Urothelium cell line (cell line): ENCODE measurements at regions not wholly inside any gene's neighbourhood (a gene's known extent, or its start where the extent isn't known, plus 50 kb on each side); places are given as distances from the start of the nearest gene placed in this dataset.
"Not testable (repeated sequence)": the region's sequence is repeated elsewhere in the genome, so short reads cannot be mapped to it uniquely, and the experiment has no call there.

Experiments used
- DNase-seq: peaks from one replicate; pipeline ENCODE4 v3.0.0; 2011; ENCODE audit warnings: low spot score, mixed read lengths
- FAIRE-seq: peaks from 2 replicates; lab custom pipeline; 2011; peaks lifted over from hg19 to GRCh38; lab: Jason Lieb, UNC

GRCh38 chr4:17020901-17021300 is 122.5 kb upstream of the LDB2 start:
- DNase-seq (no peak), FAIRE-seq (no peak)

GRCh38 chr4:17020451-17020850 is 122.0 kb upstream of the LDB2 start:
- FAIRE-seq (no peak), DNase-seq (no peak)

- not testable (repeated sequence) for FAIRE-seq, DNase-seq
Measured at GRCh38 chr4:17018621-17019020, 120.2 kb upstream of the LDB2 start.

- no peak for FAIRE-seq
- no peak for DNase-seq
Measured at GRCh38 chr4:17018013-17018412, 119.6 kb upstream of the LDB2 start.

GRCh38 chr4:17013382-17014006 is 115.0 kb upstream of the LDB2 start:
- no peak for FAIRE-seq
- DNase-seq, result no peak

- no peak for FAIRE-seq
- no peak for DNase-seq
Measured at GRCh38 chr4:17012451-17012850, 114.0 kb upstream of the LDB2 start.

- DNase-seq, result no peak
- FAIRE-seq, result no peak
Measured at GRCh38 chr4:17010426-17011087, 112.1 kb upstream of the LDB2 start.

GRCh38 chr4:17009871-17010367 is 111.5 kb upstream of the LDB2 start:
- DNase-seq, result no peak
- FAIRE-seq, result no peak

GRCh38 chr4:17008834-17009345 is 110.4 kb upstream of the LDB2 start:
- DNase-seq, result no peak
- FAIRE-seq, result no peak

- DNase-seq, FAIRE-seq: not testable (repeated sequence)
Measured at GRCh38 chr4:17003606-17004392, 105.4 kb upstream of the LDB2 start.

- FAIRE-seq (no peak), DNase-seq (no peak)
Measured at GRCh38 chr4:16995451-16995850, 97.0 kb upstream of the LDB2 start.

- FAIRE-seq, result no peak
Measured at GRCh38 chr4:16993956-16994840, 95.8 kb upstream of the LDB2 start.

GRCh38 chr4:16992566-16993225 is 94.3 kb upstream of the LDB2 start:
- no peak for DNase-seq
- FAIRE-seq, result no peak

More at GRCh38 chr4:16993956-16994840, 95.8 kb upstream of the LDB2 start:
- no peak for DNase-seq

GRCh38 chr4:16991450-16991849 is 93.0 kb upstream of the LDB2 start:
- FAIRE-seq, result no peak

GRCh38 chr4:16989371-16989770 is 90.9 kb upstream of the LDB2 start:
- FAIRE-seq (no peak), DNase-seq (no peak)

More at GRCh38 chr4:16991450-16991849, 93.0 kb upstream of the LDB2 start:
- no peak for DNase-seq

- DNase-seq (no peak), FAIRE-seq (no peak)
Measured at GRCh38 chr4:16988814-16989213, 90.4 kb upstream of the LDB2 start.

- FAIRE-seq (no peak), DNase-seq (no peak)
Measured at GRCh38 chr4:16977081-16977480, 78.6 kb upstream of the LDB2 start.

- FAIRE-seq (no peak), DNase-seq (no peak)
Measured at GRCh38 chr4:16969696-16970135, 71.3 kb upstream of the LDB2 start.

- DNase-seq (no peak), FAIRE-seq (no peak)
Measured at GRCh38 chr4:16967722-16968121, 69.3 kb upstream of the LDB2 start.

- no peak for DNase-seq
- no peak for FAIRE-seq
Measured at GRCh38 chr4:16959305-16959704, 60.9 kb upstream of the LDB2 start.
